ENCODE measurements at regions not wholly inside any gene's neighbourhood (a gene's known extent, or its start where the extent isn't known, plus 50 kb on each side); places are given as distances from the start of the nearest gene placed in this dataset.
"Not testable (repeated sequence)": the region's sequence is repeated elsewhere in the genome, so short reads cannot be mapped to it uniquely, and the experiment has no call there.

DNA sequence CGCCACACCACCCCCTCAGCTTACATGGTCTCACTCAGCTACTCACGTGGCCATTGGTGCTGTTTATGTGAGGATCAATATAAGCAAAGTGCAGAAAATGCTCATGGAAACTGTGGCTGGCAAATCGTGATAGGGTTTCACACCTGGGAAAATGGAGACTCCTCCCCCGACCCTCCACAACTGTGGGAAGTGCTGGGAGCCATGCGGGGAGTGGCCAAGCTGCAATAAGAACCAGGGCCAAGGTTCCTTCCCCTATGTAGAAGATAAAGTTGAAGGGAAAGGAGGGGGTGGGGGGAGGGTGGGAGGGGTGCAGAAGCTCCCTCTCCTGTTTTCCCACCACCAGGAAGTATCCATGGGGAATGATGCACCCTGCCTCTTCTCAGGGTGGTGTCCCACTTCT is 145.5 kb upstream of the MAMLD1 start:
- no peak for DNase-seq

DNA sequence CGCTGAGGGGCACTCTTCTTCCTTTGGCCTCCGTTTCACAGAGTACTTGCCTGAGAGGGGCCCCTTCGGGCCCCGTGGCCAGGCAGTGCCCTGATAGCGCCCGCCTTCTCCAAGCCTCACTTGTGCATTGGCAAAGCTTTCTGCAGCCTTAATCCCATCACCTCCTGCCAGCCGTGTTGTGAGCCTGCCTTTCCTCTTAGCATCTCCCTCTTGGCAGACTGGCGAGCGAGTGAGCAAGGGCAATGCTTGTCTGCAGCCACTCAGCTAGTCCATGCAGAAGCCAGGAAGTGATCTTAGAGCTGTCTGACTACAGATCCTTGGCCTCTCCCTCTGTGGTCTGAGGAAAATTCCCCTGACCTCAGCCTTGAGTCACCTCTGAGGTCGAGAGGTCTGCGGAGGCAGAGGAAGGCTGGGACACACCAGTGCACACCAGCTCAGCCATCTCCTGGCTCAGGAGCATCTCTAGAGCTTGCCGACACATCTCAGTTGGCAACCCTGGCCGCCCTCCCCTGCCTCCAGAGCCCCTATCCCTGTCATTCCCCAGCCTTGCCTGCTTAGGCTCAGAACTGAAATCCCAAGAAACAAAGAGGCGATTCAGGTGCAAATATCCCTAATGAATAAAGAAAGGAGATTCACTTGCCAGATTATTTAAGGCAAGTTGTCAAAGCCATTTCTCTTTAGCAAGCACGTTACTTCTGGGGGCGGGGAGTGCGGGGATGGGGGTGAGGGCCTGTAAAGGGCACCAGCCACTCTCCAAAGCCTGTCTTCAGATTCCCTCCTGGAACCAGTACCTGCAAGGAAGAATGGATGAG is 143.5 kb upstream of the MAMLD1 start:
- no peak for DNase-seq

DNA sequence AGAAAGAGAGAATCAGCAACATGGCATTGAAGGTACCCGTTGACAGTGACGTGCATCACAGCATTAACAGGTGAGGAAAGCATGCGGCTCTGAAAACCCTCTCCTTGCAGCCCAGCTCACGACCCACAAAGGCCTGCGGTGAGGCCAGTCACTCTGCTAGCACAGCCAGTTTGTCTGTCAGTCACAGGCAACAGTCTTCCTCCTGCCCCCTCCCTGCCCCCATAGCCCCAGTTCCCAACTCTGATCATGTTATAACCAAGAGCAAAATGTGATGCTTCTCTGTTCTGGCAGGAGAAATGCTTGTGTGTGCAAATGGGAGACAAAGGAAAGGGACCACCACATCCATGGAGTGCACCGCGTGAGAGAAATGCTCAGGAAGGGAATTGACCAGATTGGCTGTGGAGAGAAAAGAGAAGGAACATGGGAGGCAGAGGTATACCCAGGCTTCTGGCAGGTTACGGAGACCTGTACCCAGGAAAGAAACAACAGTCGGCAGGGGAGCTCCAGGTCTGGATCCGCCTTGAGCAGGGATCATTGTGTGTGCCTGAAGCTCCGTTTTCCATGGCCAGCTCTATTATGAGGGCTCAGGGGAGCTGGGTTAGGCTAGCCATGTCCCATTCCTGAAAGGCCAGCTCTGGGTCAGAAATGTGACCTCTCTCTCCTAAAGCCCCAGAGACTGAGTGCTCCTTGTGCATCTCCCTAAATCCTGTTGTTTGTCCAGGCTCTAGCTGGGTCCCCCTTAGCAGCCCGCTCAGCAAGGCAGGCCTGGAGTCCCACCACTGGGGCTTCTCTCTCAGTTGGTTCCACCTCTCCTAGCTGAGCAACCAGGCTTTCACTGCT is 139.7 kb upstream of the MAMLD1 start:
- DNase-seq: no peak

DNA sequence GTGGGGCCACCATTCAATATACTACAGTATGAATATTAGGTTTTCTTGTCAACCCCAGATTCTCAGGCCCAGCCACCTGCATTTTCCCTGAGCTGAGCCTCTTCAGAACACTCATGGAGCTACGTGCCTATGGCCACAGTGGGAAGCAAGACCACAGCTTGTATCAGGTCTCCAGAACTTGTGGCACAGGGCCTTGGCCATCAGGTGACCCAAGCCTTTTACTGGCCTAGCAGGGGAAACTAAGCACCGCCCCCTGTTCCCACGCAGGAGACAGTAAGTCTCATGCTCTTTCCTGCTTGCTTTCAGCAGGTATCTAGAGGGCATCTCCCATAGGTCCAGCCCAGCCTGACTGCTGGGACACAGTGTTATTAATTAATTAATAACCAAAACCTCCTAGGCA is 138.4 kb upstream of the MAMLD1 start:
- no peak for DNase-seq

DNA sequence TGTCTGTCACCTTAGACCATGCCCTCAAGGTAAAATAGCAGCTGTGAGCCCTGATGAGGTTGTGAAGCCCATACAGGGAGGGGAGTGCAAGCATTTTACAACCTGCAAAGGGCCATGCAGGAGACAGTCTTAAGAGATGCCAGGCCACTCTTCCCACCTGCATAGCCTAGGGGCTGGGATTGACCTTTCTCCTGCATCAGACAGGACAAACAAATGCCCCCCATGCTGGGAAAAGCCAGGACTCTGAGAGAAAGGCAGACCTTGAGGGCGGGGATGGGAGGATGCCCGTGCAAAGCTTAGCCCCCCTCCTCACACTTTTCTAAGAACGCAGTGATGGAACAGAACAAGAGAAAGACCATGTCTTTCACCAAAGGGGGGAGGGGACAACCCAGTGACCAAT is 137.9 kb upstream of the MAMLD1 start:
- DNase-seq: no peak

DNA sequence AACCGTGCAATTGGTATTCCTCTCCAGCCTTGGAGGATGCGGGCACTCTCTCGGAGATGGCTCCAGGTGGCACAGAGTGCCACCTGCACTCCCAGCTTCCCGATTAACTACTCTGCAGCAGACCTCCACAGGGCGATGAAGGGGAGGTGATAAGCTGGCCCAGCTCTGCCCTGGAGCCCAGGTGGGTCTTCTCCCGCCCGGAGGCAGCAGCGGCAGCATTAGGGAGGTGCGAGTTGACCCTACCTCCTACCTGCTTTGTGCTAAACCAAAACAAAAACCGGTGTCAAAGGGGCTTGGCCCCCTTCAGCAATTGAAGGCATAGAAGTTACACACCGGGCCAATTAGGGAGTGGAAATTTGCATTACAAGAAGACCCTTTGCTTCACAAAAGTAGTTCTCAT is 137.4 kb upstream of the MAMLD1 start:
- no peak for DNase-seq

DNA sequence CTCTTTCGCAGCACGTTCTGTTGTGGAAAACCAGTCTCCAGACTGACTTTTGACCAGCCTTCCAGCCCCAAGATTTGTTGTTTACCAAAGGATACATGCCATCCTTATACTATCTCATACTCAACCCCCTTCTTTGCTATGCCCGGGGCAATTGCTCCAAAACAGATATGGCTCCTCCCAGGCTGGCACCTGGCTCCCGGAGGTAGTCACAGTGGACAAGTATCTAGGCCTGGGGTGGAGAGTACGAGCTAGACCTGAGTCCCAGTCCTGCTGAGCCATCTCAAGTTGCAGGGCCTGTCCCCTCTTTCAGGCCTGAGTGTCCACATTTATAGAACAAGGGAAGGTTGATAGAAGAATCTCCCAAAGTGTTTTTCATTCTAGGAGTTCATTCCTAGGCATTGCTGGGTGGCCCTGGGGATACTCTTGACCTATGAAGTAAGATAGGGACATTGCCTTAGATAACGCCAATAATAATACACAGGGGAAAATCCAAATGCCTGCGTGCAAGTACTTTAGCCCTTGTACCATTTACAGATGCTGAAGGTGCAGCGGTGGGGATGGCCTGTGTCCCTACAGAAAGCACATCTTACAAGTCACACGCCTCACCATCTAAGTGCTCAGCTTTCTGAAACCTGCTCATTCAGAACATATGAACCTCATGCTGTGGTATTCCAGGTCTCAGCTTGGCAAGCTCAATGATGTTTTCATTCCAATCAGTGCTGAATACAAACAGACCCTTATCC is 136.7 kb upstream of the MAMLD1 start:
- DNase-seq: no peak

DNA sequence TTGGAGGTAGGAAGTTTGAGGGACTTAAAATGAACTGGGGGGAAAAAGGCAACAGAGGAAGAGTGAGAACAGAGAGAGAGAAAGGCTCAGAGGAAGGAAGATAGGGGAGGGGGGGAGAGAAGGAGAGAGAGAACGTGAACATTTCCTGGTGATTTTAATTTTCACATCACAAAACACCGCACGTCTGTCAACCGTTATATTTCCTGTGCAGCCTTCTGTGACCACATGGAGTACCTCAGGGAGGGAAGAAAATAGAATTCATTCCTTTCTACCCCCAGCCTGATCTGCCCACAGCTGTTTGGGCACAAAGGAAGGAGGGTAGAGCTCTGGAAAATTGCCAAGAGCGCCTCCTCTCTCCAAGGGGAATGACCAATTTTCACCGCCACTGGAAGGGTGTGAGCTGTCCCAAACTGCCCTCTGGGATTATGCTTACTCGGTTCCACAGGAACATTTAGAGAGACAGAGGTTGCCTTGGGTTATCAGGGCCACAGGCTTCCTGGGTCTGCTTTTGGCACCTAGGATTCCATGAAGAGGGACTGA is 135.7 kb upstream of the MAMLD1 start:
- DNase-seq: no peak

DNA sequence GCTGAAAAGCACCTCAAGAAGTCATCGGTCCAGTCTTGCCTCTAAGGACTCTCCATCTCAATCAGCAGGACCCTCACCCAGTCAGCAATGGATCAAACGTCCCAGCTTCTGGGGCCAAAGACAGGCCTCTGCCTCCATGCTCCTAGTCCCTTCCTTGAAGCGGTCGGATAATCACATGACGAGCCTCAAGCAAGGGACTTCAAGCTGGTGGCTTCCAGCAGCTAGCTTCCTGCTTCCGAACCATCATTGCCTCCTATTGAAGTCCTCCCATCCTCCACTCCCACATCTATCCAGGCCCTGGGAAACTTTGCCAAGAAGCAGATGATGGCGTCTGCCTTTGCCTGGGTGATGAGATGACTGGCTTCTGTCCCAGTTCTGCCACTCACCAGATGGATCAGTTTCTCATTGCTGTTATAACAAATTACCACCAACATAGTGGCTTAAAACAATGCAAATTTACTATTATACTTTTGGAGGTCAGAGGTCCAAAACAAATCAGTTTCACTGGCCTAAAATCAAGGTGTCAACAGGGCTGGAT is 135.2 kb upstream of the MAMLD1 start:
- no peak for DNase-seq

DNA sequence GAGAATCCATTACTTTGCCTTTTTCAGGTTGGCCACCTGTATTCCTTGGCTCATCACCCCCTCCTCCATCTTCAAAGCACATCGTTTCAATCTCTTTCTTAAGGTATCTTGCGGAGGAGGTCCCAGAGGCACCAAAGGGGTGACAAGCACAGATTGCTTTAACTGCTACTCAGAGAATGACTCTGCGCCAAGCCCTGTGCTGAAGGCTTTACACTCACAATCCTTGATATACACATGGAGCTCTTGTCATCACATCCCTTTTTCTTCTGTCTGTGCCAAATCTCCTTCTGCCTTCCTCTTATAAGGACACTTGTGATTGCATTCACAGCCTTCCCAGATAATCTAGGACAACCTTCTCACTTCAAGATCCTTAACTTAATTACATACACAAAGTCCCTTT is 134.7 kb upstream of the MAMLD1 start:
- DNase-seq: no peak

DNA sequence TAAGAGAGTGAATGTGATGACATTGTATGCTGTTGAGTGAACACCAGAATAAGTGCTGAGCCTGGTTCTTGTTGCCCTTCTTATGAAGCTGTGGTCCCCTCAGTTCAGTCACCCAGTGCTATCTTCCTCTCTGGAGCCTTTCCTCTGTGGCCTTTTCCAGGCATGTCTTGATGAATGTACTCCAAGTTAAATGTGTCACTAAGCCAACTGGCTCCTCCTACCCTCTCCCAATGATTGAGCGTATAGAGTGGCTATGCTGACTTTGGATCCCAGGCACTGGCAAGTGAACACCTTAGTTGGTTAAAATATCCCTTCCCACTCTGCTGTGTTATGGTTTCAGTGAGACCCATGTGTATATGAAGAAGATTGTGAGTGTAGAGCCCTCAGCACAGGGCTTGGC is 134.1 kb upstream of the MAMLD1 start:
- no peak for DNase-seq

DNA sequence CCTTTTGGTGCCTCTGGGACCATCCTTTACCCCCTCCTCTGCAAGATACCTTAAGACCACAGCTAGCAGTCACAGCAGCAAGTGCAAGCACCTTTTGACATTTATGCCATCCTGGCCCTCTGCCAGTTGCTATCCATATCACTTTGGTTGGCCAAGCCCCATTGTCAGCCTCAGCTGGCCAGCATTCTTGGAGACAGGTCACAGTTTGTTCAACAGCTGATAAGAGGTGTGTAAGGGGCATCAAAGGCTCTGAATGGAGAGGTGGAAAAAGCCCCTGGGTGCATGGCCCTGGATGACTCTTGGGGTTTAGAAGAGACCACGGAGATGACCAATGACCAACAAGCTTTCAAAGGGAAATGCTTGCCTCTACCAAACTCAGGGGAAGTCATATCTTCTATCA is 133.6 kb upstream of the MAMLD1 start:
- DNase-seq: no peak

DNA sequence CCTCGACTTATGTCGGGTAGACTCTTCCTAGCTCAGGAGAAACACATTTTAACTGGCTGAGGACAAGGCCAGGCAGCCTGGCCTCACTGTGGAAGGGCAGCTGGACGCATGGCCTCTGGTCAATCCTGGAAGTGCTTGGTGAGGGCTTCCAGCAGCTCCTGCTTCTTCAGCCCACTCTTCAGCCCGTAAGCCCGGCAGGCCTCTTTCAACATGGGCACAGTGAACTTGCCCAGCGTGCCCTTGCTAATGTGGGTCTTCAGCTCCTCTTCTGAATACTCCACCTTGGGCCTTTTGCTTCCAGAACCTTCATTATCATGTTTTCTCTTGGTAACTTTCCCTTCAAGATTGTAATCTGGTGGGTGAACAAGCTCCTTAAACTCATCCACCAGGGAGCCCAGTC is 132.2 kb upstream of the MAMLD1 start:
- DNase-seq: not testable (repeated sequence)

DNA sequence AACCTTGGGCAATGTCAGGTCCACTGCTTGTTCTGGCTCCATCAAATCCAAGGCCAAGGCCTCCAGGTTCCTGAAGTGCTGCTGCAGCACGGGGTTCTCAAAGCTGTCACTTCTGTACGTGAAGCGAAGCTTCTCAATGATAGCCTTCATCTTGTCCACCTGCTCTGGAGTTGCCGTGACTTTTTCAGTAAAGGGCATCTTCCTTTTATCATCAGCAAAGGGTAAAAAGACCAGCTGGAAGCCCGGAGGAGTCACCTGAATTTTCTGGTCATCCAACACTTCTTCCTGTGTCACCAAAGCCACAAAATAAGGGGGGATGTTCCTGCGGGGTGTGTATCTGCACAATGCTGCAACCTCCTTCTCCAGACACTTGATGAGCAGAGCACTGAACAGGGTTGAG is 131.7 kb upstream of the MAMLD1 start:
- DNase-seq: not testable (repeated sequence)

DNA sequence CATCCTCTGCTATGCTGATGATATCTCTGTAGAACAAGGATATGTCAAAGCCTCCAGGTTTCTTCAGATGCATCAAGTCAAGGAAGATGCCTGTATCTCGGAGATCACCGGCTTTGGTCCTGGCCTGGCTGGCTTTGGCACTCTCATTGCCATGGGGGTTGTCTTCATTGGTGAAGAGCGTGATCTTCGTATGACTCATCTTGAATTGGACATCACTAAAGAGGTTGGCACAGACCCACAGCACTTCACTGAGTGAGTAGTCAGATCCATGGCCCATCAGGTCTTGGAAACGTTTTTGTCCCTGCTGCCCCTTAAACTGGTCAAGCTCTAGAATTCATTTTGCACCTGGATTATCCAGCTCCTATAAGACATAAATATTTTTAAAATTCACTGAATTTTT is 130.9 kb upstream of the MAMLD1 start:
- not testable (repeated sequence) for DNase-seq

DNA sequence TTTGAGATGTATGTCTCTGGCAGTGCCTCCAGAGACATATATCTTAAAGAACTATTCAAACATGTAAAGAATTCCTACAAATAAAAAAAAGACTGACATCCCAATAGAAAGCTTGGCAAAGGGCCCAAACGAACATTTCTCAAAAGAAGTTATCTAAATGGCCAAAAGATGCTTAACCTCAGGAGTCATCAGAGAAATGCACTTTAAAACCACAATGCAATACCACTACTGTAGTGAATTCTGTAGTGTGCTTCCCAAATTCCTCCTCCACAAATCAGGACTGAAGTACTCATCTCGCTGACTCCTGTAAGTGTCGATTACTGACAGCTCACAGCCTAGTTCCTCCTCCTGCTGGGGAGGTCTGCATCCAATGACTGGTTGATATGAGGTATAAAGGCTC is 129.0 kb upstream of the MAMLD1 start:
- DNase-seq: no peak

DNA sequence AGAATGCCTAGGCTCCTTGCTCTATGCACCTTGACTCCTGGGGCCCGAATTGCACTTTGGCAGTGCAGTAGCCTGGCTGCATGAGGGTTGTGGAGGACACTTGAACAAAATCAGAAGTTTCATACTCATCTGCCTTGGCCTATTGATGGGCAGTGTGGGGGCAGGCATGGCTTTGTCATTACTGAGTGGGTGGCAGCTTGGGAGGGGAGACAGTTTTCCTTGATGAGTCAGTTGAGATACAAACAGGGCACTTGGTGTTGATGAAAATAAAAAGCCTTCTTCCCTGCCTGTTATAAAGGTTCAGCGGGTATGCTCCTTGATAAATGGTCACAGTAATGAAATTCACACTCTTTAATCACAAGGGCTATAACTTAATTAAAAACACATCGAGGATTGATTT is 126.8 kb upstream of the MAMLD1 start:
- no peak for DNase-seq

DNA sequence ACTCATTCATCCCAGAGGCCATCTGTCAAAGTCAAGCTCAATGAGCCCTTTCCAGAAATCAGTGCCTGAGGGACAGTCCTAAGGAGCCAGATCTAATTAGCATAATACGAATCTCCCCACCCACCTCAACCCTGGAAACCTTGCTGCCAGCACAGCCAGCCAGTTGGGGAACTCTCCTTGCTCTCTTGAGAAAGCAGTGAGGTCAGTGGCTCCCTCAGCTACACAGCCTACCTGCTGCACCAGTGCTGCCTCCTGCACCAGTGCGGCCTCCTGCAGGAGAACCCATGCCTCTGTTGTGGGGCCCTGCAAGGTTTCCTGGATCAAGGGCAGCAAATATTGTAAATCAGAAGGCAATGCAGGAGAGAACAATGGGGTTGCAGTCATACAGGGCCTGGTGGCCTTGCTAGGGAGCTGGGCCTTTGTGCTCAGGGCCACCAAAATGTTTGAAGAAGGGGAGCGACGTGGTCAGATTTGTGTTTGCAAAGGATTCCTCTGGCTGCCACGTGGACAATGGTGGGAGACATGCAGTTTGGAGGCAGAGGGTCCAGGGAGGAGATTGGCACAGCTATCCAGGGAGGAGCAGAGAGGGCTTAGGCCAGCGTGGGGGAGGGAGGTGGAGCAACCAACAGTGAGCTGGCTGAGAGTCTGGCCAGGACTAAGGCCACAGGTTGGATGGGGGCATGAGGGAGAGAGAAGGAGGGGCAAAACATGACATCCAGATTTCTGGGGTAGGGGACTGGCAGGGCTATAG is 124.3 kb upstream of the MAMLD1 start:
- no peak for DNase-seq

DNA sequence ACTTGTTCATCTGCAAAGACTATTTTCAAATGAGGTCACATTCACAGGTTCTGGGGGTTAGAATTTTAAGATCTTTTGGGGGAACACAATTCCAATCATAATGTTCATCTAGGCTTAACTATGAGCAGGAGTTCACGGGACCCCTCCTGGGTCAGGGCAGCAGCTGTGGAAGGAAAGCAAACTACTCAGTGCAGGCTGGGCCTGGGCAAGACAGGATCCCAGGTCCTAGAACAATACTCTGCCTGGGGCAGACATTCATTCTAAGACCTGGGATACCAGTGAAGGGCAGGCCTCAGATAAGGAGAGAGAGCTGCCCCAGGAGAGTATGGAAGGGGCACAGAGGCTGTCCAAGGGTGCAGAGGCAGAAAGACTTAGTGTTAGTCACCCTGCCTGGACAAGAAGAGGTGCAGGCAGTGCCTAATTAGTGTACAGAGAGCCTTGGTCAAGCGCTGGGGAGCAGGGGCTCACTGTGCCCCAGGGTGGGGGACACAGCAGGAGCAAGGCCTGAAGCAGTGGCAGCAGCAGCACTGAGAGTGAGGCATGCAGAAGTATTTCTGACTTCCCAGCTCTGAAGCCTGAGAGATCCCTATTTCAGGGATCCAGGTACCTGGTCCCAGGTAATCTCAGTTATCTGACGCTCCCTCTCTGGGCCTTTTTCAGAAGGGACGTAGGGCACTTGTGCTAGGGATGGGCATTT is 123.0 kb upstream of the MAMLD1 start:
- no peak for DNase-seq

DNA sequence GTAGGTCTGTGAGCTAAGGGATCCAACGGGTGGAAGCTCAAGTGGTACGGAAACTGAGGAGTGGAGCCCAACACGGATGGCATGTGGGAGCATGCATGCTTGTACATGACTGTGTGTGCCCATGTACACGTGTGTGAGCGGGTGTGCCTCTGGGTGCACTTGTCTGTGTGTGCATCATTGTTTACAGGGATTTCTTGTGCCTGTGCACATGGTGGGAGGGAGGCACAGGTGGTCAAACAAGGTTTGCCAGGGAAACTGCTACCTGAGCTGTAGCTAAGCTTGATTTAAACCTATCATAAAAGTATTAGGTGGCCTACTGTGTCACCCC is 122.5 kb upstream of the MAMLD1 start:
- DNase-seq: no peak

DNA sequence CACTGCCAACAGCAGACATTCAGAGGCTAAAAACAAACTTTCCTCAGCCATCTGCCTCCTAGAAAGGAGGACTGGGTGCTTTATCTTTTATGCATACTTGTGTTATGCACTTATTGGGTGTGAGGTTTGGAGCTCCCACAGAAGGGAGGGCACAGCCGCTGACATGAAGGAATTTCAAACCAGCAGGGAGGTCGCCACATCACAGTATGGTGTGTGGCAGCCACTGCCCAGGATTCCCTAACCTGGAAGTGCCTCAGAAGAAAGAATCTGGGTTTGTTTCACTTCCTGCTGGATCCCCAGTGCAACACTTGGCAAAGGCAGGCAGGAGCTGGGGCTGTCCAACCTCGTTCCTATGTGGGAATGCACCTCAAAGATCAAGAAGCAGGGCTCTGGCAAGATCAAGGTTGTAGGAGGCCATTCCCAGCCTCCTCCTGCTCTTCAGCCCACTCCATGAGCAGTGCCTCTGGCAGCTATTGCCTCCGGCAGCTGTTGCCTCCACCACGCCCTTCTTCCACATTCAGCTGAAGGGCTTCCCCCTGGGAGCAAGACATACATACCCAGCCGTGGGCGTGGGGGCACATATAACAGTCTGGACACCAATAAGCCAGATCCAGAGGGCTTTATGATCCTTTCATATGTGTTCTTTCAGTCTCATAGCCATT is 109.0 kb upstream of the MAMLD1 start:
- no peak for DNase-seq
